DND-41 (cell line): ENCODE measurements at regions not wholly inside any gene's neighbourhood (a gene's known extent, or its start where the extent isn't known, plus 50 kb on each side); places are given as distances from the start of the nearest gene placed in this dataset.

Experiments
- ATAC-seq: fragments of 200-7000 bp; cut with Tn5 transposase; 3 replicates; pipeline ENCODE4 v1.9.1; 2021; ENCODE audit warnings: low read depth; ENCODE audit not compliant: insufficient read depth
- DNase-seq: peaks from one replicate; pipeline ENCODE4 v3.0.0-alpha.2; 2020
- H2AFZ ChIP-seq: 2 replicates; pipeline ENCODE4 v1.6.0; 2012; ENCODE audit warnings: low read depth, low read length
- H3K27ac ChIP-seq: 2 replicates; pipeline ENCODE4 v1.5.1; 2012; ENCODE audit warnings: low read length, inconsistent platforms
- H3K27me3 ChIP-seq: fragments of 200-600 bp; sonication (generic); 2 replicates; pipeline ENCODE4 v1.6.0; 2012; ENCODE audit warnings: low read length, mild to moderate bottlenecking, inconsistent platforms; ENCODE audit not compliant: insufficient read depth, poor library complexity
- H3K36me3 ChIP-seq: 2 replicates; pipeline ENCODE4 v1.5.1; 2012; ENCODE audit warnings: low read length, inconsistent platforms; ENCODE audit not compliant: insufficient read depth
- H3K4me1 ChIP-seq: 2 replicates; pipeline ENCODE4 v1.5.1; 2012; ENCODE audit warnings: mild to moderate bottlenecking, low read length; ENCODE audit not compliant: insufficient read depth
- H3K4me2 ChIP-seq: 2 replicates; pipeline ENCODE4 v1.6.0; 2012; ENCODE audit warnings: mild to moderate bottlenecking, moderate library complexity, low read length, inconsistent platforms; ENCODE audit not compliant: insufficient read depth
- H3K4me3 ChIP-seq, 2 experiments: fragments of 200-600 bp in 1 of 2; shearing (Covaris generic) in 1 of 2; 2 replicates each; pipeline ENCODE4 v1.5.1; 2012 to 2016; ENCODE audit warnings: inconsistent platforms in 2 of 2, low read length in 2 of 2, mild to moderate bottlenecking in 2 of 2, low read depth in 1 of 2, moderate library complexity in 1 of 2
- H3K79me2 ChIP-seq: 2 replicates; pipeline ENCODE4 v1.6.0; 2012; ENCODE audit warnings: low read length, inconsistent platforms; ENCODE audit not compliant: insufficient read depth
- H3K9ac ChIP-seq: 2 replicates; pipeline ENCODE4 v1.6.0; 2012; ENCODE audit warnings: low read depth, mild to moderate bottlenecking, inconsistent platforms, low read length, moderate library complexity
- H3K9me3 ChIP-seq: 2 replicates; pipeline ENCODE4 v1.5.1; 2012; ENCODE audit warnings: low read length, moderate library complexity, mild to moderate bottlenecking, inconsistent platforms; ENCODE audit not compliant: insufficient read depth, severe bottlenecking
- H4K20me1 ChIP-seq: 2 replicates; pipeline ENCODE4 v1.6.0; 2012; ENCODE audit warnings: low read length; ENCODE audit not compliant: insufficient read depth
- CTCF ChIP-seq: IDR thresholded peaks from 2 replicates; pipeline ENCODE4 v1.5.1; 2012; ENCODE audit warnings: borderline replicate concordance, low read length, moderate library complexity, mild to moderate bottlenecking; ENCODE audit not compliant: poor library complexity, severe bottlenecking; ENCODE audit errors: extremely low read depth
- EZH2 ChIP-seq: IDR thresholded peaks from 3 replicates; pipeline ENCODE4 v1.6.1; 2012; ENCODE audit warnings: borderline replicate concordance, low read depth, mild to moderate bottlenecking, moderate library complexity, low read length, inconsistent platforms; ENCODE audit not compliant: severe bottlenecking

GRCh38 chr16:58842746-58843145 lies 108.6 kb upstream of the GOT2 start:
- H3K9me3 ChIP-seq: no peaks in the 10 kb centered on the region
- H3K4me2 ChIP-seq: no peak overlapping the region
- no peaks in the 10 kb centered on the region for H3K27me3 ChIP-seq
- no peak overlapping the region for H3K27ac ChIP-seq
- no peak for DNase-seq
- H3K4me1 ChIP-seq: no peaks in the 10 kb centered on the region
- no peak overlapping the region for H3K4me3 ChIP-seq
- no peak overlapping the region for H2AFZ ChIP-seq
- no peaks in the 10 kb centered on the region for H3K36me3 ChIP-seq
- no peak for ATAC-seq
- no peaks in the 10 kb centered on the region for H4K20me1 ChIP-seq
- TF ChIP-seq EZH2 (no peak), CTCF (no peak)
- no peaks in the 10 kb centered on the region for H3K79me2 ChIP-seq
- no peak overlapping the region for H3K9ac ChIP-seq

GRCh38 chr16:58842156-58842555 lies 108.0 kb upstream of the GOT2 start:
- H2AFZ ChIP-seq: no peak overlapping the region
- DNase-seq (no peak), ATAC-seq (no peak)
- no peak overlapping the region for H3K4me3 ChIP-seq
- no peaks in the 10 kb centered on the region for H3K4me1 ChIP-seq
- no peak overlapping the region for H3K9ac ChIP-seq
- no peaks in the 10 kb centered on the region for H3K9me3 ChIP-seq
- no peaks in the 10 kb centered on the region for H3K27me3 ChIP-seq
- TF ChIP-seq CTCF: no peak
- no peak for TF ChIP-seq EZH2
- no peaks in the 10 kb centered on the region for H3K36me3 ChIP-seq
- H3K4me2 ChIP-seq: no peak overlapping the region
- no peaks in the 10 kb centered on the region for H4K20me1 ChIP-seq
- H3K27ac ChIP-seq: no peak overlapping the region
- H3K79me2 ChIP-seq: no peaks in the 10 kb centered on the region

GRCh38 chr16:58837950-58838349 lies 103.8 kb upstream of the GOT2 start:
- H4K20me1 ChIP-seq: no peaks in the 10 kb centered on the region
- H3K4me3 ChIP-seq: no peak overlapping the region
- H3K36me3 ChIP-seq: no peaks in the 10 kb centered on the region
- ATAC-seq (no peak), DNase-seq (no peak)
- TF ChIP-seq CTCF (no peak), EZH2 (no peak)
- no peak overlapping the region for H2AFZ ChIP-seq
- H3K27me3 ChIP-seq: no peaks in the 10 kb centered on the region
- no peak overlapping the region for H3K9ac ChIP-seq
- H3K79me2 ChIP-seq: no peaks in the 10 kb centered on the region
- H3K9me3 ChIP-seq: no peaks in the 10 kb centered on the region
- H3K27ac ChIP-seq: no peak overlapping the region
- no peaks in the 10 kb centered on the region for H3K4me1 ChIP-seq
- H3K4me2 ChIP-seq: no peak overlapping the region

- Histone ChIP-seq H3K4me2 (no peak overlapping the region), H3K27ac (no peak overlapping the region), H3K4me3 (no peak overlapping the region), H3K4me1 (no peaks in the 10 kb centered on the region), H4K20me1 (no peaks in the 10 kb centered on the region), H3K36me3 (no peaks in the 10 kb centered on the region), H3K9ac (no peak overlapping the region), H3K9me3 (no peaks in the 10 kb centered on the region), H3K79me2 (no peaks in the 10 kb centered on the region), H2AFZ (no peak overlapping the region), H3K27me3 (no peaks in the 10 kb centered on the region)
- no peak for TF ChIP-seq EZH2
- no peak for TF ChIP-seq CTCF
- DNase-seq (no peak), ATAC-seq (no peak)
Observed at GRCh38 chr16:58836427-58836826, 102.3 kb upstream of the GOT2 start.
